ENCODE measurements at regions not wholly inside any gene's neighbourhood (a gene's known extent, or its start where the extent isn't known, plus 50 kb on each side); places are given as distances from the start of the nearest gene placed in this dataset.
"Not testable (repeated sequence)": the region's sequence is repeated elsewhere in the genome, so short reads cannot be mapped to it uniquely, and the experiment has no call there.

DNA sequence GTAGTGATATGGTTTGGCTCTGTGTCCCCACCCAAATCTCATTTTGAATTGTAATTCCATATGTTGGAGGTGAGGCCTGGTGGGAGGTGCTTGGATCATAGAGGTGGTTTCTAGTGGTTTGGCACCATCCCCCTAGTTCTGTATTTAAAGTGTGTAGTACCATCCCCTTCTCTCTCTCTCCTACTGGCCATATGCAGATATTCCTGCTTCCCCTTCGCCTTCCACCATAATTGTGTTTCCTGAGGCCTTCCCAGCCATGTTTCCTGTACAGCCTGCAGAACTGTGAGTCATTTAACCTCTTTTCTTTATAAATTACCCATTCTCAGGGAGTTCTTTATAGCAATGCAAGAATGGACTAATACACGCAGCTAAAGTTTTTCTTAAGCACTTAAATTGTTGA, 340.0 kb downstream of the ANAPC1 start:
- TF ChIP-seq EZH2 (IDR thresholded peaks at IDR 0.05; ENCODE audit: borderline replicate concordance, low read length); CTCF (conservative IDR thresholded peaks at IDR 0.05 in 1 of 2, IDR thresholded peaks at IDR 0.05 in 1 of 2; ENCODE audit: extremely low read depth in 1 of 2, insufficient read depth in 1 of 2, low read depth in 1 of 2, low read length in 2 of 2): not testable (repeated sequence)

All from mammary epithelial cell (primary cell).